ENCODE measurements at regions not wholly inside any gene's neighbourhood (a gene's known extent, or its start where the extent isn't known, plus 50 kb on each side); places are given as distances from the start of the nearest gene placed in this dataset.

- Histone ChIP-seq H3K4me3 (replicated peaks; ENCODE audit: low read depth, low read length) (no peak overlapping the region), H3K36me3 (ENCODE audit: control insufficient read depth, insufficient read depth, low read length) (no peaks in the 10 kb centered on the region), H3K27me3 (replicated peaks; ENCODE audit: control insufficient read depth, insufficient read depth, low read length) (no peaks in the 10 kb centered on the region)
- DNase-seq (ENCODE audit: extremely low read depth, insufficient read length), result no peak
- TF ChIP-seq, protein P1, sequence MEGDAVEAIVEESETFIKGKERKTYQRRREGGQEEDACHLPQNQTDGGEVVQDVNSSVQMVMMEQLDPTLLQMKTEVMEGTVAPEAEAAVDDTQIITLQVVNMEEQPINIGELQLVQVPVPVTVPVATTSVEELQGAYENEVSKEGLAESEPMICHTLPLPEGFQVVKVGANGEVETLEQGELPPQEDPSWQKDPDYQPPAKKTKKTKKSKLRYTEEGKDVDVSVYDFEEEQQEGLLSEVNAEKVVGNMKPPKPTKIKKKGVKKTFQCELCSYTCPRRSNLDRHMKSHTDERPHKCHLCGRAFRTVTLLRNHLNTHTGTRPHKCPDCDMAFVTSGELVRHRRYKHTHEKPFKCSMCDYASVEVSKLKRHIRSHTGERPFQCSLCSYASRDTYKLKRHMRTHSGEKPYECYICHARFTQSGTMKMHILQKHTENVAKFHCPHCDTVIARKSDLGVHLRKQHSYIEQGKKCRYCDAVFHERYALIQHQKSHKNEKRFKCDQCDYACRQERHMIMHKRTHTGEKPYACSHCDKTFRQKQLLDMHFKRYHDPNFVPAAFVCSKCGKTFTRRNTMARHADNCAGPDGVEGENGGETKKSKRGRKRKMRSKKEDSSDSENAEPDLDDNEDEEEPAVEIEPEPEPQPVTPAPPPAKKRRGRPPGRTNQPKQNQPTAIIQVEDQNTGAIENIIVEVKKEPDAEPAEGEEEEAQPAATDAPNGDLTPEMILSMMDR (IDR thresholded peaks at IDR 0.05; ENCODE audit: insufficient read depth, low read length, poor library complexity, severe bottlenecking), result no peak
These were observed 900.3 kb upstream of the ROBO1 start for GRCh38 chr3:80668100-80668499.

GRCh38 chr3:80663426-80663825 lies 895.6 kb upstream of the ROBO1 start:
- DNase-seq (ENCODE audit: extremely low read depth, insufficient read length), result no peak
- no peak overlapping the region for H3K4me3 ChIP-seq (replicated peaks; ENCODE audit: low read depth, low read length)
- TF ChIP-seq, protein P1 (IDR thresholded peaks at IDR 0.05; ENCODE audit: insufficient read depth, low read length, poor library complexity, severe bottlenecking), result no peak
- no peaks in the 10 kb centered on the region for H3K36me3 ChIP-seq (ENCODE audit: control insufficient read depth, insufficient read depth, low read length)
- no peaks in the 10 kb centered on the region for H3K27me3 ChIP-seq (replicated peaks; ENCODE audit: control insufficient read depth, insufficient read depth, low read length)

GRCh38 chr3:80655216-80655615 lies 887.4 kb upstream of the ROBO1 start:
- no peak for DNase-seq (ENCODE audit: extremely low read depth, insufficient read length)

DNA sequence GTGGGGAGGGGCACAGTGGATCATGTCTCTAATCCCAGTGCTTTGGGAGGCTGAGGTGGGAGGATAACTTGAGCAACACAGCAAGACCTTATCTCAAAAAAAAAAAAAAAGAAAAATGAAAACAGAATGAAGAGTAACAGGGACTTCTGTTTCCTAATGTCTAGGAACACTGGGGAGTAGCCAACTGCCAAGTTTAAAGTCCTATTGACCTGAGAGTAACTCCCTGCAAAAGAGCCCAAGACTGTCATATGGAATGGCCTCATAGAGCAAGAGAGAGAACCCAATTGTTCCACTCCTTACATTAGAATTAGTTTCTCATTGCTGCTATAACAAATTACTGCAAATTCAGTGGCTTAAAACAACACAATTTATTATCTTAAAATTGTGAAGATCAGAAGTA lies 881.4 kb upstream of the ROBO1 start:
- TF ChIP-seq, protein P1 (IDR thresholded peaks at IDR 0.05; ENCODE audit: insufficient read depth, low read length, poor library complexity, severe bottlenecking), result no peak
- Histone ChIP-seq H3K36me3 (ENCODE audit: control insufficient read depth, insufficient read depth, low read length) (no peaks in the 10 kb centered on the region), H3K4me3 (replicated peaks; ENCODE audit: low read depth, low read length) (no peak overlapping the region), H3K27me3 (replicated peaks; ENCODE audit: control insufficient read depth, insufficient read depth, low read length) (no peaks in the 10 kb centered on the region)
- DNase-seq (ENCODE audit: extremely low read depth, insufficient read length), result no peak

More at GRCh38 chr3:80655216-80655615, 887.4 kb upstream of the ROBO1 start:
- TF ChIP-seq, protein P1 (IDR thresholded peaks at IDR 0.05; ENCODE audit: insufficient read depth, low read length, poor library complexity, severe bottlenecking), result no peak
- Histone ChIP-seq H3K36me3 (ENCODE audit: control insufficient read depth, insufficient read depth, low read length) (no peaks in the 10 kb centered on the region), H3K4me3 (replicated peaks; ENCODE audit: low read depth, low read length) (no peak overlapping the region), H3K27me3 (replicated peaks; ENCODE audit: control insufficient read depth, insufficient read depth, low read length) (no peaks in the 10 kb centered on the region)

DNA sequence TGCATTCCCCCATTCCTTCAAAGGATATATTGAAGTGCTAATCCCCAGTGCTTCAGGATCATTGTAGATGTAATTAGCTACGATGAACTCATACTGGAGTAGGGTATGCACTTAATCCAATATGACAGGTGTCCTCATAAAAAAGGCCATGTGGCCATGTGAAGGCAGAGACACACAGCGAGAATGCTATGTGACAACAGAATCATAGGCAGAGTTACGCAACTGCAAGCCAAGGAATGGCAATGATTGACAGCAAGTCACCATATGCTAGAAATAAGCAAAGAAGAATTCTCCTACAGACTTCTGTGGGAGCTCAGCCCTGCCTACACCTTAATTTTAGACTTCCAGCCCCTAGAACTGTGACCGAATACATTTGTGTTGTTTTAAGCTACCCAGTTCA lies 875.6 kb upstream of the ROBO1 start:
- TF ChIP-seq, protein P1 (IDR thresholded peaks at IDR 0.05; ENCODE audit: insufficient read depth, low read length, poor library complexity, severe bottlenecking), result no peak
- Histone ChIP-seq H3K4me3 (replicated peaks; ENCODE audit: low read depth, low read length) (no peak overlapping the region), H3K27me3 (replicated peaks; ENCODE audit: control insufficient read depth, insufficient read depth, low read length) (no peaks in the 10 kb centered on the region), H3K36me3 (ENCODE audit: control insufficient read depth, insufficient read depth, low read length) (no peaks in the 10 kb centered on the region)
- DNase-seq (ENCODE audit: extremely low read depth, insufficient read length), result no peak

All from GM06990 (cell line).